GM18505 (cell line): ENCODE measurements at regions not wholly inside any gene's neighbourhood (a gene's known extent, or its start where the extent isn't known, plus 50 kb on each side); places are given as distances from the start of the nearest gene placed in this dataset.
A peak's percentile ranks its signal among the peaks of the same experiment; 100 is the strongest.

Source experiments
- ATAC-seq: cut with Tn5 transposase; IDR thresholded peaks from one replicate; pipeline ENCODE4 v1.9.1; 2021; ENCODE audit not compliant: unreplicated experiment
- POLR2A ChIP-seq: IDR thresholded peaks from 4 replicates; pipeline ENCODE4 v1.6.1; 2011; ENCODE audit warnings: borderline replicate concordance; ENCODE audit not compliant: insufficient read depth, insufficient read length; ENCODE audit errors: extremely low read depth

DNA sequence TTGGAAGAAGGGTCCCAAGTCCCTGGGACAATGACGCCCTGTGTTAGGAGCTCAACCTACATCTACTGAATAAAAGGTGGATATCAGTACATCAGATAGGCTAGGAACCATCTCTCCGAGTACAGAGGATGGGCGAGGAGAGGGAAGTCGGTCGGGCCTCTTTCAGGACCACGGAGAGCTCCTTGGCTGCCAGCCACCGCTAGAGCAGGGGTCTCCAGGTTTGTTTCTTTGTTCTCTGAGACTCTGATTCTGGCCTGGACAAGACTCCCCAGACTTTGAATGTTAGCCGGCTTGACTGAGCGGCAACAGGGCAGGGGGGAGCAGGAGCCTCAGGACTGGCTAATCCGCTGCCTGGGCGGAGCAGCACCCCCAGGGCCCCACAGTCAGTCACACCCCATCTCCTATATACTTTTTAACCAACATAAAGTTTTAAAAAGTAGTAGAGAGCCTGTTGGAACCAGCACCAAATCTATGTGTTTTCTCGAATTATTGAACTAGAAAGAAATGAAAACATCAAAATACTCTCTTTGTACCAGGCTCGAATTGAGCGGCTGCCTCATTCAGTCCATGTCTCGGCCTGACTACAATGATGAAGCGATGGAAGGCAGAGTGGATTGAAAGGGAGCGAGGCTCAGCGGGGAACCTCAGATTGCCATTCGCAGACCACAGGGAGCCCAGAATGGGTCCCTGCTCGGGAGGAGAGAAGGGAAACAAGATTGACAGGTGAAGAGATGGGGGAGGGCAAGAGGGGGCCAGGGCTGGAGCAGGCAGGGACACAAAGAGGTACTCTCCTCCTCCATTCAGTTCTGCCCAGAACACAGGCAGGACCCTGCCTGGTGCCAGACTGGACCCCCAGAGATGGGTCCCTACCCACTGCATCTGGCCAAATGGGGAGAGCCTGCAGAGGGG is 131.6 kb downstream of the TPRA1 start:
- TF ChIP-seq POLR2A = no peak

DNA sequence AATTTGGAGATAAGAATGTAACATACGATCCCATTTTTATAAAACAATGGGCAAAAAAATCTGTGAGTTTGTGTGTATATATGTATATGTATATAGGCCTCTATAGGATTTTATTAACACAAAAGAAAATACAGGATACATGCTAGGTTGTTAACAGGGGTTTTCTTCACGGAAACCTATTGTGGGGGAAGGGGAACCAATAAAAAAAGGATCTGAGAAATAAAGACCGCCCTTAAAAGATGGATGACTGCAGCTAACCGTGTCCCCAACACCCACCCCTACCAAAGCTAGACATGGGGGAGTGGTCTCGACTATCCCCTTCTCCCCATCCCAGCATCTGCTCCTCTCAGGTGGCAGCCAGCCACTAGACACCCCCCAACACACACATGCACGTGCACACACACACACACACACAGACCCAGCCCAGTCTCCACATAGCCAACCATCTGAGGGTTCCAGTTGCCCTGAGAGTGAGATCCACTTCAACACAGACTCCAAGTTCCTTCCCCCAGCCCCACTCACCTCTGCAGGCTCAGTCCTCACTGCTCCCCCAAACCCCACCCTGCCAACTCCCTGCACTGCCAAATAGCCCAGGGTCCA is 132.9 kb downstream of the TPRA1 start:
- no peak for TF ChIP-seq POLR2A
- no peak for ATAC-seq

More for the DNA sequence above, 131.6 kb downstream of the TPRA1 start:
- no peak for ATAC-seq

DNA sequence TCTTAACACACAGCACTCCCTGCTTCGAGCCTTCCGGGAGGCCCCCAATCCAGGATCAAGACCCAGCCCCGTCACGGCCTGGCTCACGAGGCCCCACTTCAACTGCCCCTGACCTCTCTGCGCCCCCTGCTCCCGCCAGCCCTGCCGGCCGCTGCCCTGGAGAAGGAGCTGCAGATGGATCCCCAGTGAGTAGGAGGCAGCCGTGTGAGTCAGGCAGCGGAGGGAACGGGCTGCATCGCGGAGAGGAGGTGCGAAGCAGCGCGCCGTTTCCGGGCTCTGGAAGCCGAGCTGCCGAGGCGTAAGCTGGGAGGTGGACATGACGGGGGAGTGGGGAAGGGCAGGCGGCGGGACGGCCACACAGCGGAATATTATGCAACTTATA is 133.4 kb downstream of the TPRA1 start:
- no peak for TF ChIP-seq POLR2A
- ATAC-seq = no peak

DNA sequence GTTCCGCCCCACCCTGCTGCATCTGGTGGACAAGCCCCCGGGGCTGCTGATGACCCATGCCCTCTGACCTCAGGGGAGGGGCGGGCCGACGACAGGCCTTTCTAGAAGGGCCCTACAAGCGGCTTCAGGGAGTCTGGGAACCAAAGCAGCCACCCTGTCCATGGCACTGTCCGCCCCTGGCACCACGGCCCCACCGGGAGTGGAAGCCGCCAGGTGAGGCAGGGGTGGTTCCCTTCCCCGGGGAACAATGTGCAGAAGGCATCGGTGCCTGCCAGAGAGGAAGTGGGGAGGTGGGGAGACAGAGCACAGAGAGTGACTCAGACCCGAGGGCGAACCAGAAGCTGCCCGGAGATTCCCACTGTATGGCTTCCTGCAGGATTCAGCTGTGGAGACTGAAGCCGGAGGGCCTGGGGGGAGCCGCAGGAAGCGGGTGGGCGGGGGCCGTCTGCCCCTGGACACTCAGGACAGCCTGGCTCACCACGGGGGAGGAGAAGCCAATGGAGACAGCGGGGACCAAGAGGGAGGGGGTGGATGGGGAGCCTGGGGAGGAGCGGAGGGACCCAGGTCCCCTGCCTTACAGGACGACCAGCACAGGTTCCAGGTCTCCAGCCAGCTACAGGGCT is 134.0 kb downstream of the TPRA1 start:
- no peak for TF ChIP-seq POLR2A
- no peak for ATAC-seq

DNA sequence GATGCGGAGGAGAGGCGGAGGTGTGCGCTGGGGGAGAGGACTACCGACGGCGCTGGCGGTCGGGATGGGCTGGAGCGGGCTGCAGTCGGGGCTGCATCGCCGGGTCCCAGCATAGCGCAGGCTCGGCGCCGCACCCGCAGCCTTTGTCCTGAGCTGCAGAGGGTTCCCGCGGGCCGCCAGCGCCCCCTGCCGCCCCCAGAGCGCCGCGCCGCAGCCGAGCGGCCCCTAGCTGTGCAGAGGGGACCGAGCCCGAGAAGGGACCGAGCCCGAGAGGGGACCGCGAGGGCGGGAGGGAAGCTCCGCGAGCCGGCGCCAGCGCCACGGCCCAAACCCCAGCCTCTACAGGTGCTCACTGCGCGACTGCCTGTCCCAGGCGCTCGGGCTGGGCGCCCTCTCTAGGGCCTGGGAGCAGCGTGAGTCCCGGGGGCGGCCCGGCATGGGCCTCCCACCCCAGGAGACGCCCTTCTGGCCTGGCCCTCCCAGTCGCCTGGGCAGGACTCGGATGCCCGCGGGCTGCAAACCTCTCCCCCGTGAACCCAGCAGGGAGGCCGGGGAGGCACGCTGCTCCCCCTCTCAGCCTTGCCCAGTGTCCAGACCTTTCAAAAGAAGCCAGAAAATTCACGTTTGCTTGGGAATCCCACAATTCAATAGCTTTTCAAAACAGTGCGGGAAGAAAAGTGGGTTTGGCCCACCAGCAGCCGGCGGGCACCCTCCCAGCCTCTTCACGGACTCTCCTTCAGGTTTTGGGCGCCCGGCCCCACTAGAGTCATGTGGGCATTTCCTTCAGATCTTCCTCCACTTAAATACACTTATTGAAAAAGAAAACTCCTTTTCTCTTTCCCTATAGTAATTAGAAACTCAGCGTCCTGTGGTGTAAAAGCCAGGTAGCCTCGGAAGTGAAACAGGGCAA is 134.7 kb downstream of the TPRA1 start:
- ATAC-seq = peak; percentile 73
- TF ChIP-seq POLR2A = no peak

DNA sequence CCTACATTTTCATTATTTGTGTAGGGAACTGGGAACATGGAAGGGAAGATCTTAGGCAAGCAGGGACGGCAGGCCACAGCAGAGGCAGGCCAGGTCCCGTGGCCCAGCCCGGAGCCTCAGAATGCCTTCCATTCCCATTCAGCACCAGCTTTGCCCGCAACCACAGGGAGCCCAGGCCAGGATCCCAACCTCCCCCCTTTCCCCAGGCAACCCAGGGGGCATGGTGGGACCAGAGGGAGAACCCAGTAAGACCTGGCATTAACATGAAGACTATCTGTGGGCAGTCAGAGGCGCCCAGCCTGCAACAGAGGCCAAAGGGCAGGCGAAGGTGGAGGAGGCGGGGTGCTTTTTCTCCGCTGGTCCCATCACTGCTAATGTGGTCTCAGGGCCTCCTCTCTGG is 135.6 kb downstream of the TPRA1 start:
- ATAC-seq = no peak
- no peak for TF ChIP-seq POLR2A

DNA sequence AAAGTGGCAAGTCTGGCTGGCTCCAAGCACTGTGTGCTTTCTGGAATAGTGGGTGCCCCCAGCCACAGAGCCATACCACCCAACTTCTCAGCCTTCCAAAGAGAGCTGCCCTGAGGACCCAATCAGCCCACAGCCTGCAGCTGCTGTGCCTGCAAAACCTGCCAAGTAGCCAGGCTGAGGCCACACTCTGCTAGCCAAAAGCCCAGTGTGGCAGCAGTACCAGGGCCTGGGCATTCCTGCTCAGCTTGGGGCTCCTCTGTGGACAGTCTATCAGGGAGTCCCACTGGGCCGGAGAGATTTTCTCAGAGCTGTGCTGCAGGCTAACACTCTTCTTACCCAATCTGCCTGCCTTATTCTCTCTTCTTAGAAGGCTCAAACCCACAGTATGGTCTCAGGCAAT is 136.5 kb downstream of the TPRA1 start:
- no peak for TF ChIP-seq POLR2A
- ATAC-seq = no peak

DNA sequence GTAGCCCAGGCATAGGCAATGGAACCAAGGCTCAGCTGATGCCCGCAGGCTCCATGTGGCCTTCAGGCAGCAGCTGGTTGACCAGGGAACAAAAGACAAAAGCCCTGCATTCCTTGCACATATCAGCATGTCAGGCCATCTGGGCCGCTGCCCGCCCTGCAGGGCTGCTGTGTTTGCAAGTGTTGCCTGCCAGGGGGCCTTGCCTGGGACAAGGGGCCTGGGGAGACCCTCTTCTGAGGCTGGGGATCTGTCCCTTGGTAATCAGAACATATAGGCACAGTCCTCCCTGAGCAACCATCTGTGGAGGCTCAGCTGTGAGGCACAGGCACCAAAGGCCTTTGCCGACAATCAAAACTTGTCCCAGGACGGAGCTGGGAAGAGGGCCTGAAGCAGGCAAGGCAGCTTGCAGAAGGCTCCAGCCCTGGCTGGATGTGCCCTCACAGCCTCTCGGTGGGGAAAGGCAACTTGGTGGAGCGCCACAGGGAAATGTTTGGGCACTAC is 138.2 kb downstream of the TPRA1 start:
- no peak for TF ChIP-seq POLR2A
- ATAC-seq = no peak

DNA sequence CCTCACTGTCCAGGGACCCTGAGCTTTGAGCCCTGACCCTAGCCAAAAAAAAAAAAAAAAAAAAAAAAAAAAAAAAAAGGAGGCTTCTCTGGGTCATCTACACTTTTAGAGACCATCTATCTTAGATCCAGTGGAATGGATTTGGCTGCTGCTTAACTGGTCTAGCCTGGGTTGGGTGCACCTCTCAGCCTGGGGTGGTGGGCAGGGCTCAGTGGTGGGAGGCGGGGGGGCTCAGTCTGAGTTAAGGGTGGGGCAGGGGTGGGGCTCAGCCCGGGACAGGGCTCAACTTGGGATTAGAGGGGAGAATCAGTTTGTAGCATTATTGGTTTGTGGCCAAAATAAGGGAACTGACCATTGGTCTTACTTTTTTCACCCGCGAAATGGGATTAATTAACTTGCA is 139.2 kb downstream of the TPRA1 start:
- TF ChIP-seq POLR2A = no peak
- no peak for ATAC-seq

DNA sequence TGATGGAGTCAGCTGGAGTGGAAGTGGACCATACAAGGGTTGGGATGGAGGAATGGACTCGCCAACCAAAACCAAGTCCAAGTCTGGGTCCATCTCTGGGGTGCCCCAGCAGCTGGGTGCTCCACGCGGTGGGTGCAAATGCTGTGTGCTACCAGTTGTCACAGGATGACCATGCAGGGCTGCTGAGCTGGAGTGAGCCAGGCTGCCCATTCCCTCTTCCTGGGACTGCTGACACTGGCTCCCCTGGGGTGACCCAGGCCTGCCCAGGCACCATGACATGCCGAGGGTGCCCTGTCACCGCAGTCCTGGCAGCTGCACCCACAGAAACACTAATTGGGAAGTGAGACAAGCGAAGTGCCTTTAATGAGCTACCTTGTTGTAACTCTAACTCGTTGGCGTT is 140.2 kb downstream of the TPRA1 start:
- TF ChIP-seq POLR2A = no peak
- ATAC-seq = no peak

DNA sequence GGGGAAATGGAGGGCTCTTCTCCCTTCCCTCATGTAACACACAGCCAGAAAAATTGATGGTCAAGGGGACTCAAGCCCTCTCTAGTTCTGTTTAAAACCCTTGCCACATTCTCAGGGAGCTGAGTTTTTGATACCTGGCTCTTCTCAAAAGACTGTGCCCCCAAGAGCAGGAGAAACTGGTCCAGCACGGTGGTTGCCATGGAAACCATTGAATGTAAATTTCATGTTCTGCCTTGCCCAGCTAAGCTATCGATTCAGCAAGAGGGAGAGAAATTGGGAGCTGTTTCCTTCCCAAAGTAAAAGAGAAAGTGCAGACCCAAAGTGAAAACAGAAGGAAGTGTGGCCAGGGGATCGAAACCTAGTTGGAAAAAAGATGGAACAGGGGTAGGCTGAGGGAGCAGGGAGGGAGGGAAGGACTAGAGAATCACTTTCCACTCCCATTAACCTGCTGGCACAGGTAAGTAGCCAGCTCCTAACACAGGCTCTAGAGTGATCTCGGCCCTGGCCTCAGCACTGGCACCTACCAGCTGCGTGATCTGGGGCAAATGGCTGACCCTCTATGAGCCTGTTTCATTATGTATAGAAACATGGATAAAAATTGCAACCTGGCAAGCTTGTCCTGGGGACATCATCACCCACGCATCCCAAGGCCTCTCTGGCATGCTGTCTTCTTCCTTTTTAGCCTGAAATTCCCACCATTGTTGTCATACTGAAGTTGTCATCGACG is 140.9 kb downstream of the TPRA1 start:
- ATAC-seq = no peak
- no peak for TF ChIP-seq POLR2A

DNA sequence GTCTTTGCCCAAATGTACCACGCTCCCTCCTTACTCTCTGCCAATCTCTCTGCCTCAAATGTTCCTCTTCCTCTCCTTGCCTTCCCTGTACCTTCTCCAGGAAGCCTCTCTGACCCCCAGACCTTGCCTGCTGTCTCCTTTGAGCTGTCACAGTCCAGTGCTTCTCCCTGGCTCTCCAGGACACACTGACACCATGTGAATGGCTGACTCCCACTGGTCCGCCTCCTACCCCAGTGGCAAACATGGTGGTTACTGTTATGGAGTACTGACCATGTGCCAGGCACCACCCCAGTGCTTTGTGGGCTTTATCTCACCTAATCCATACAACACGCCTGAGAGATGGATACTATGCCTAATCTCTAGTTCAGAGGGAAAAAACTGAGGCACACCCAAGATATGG is 141.9 kb downstream of the TPRA1 start:
- no peak for ATAC-seq
- TF ChIP-seq POLR2A = no peak
